Endothelial cell of umbilical vein (primary cell): ENCODE measurements at regions not wholly inside any gene's neighbourhood (a gene's known extent, or its start where the extent isn't known, plus 50 kb on each side); places are given as distances from the start of the nearest gene placed in this dataset.

Experiments
- BruUV-seq: library from RNA; stranded (reverse); fragments of 400-500 nt; replicated peaks from 2 replicates; lab custom pipeline; 2021; lab: Mats Ljungman, UMichigan
- CTCF ChIA-PET: fragments of 300-600, 350-600 bp; sonication (Branson Sonifier 250); formaldehyde crosslinking; loops from one replicate; lab custom pipeline; 2021; ENCODE audit warnings: antibody characterized with exemption, inconsistent platforms; lab: Charles Lee
- POLR2A ChIA-PET: fragments of 300-600, 350-600 bp; sonication (Branson Sonifier 250); formaldehyde crosslinking; loops from one replicate; lab custom pipeline; 2021; ENCODE audit warnings: antibody characterized with exemption, inconsistent platforms; lab: Charles Lee
- DNase-seq: peaks from one replicate; pipeline ENCODE4 v3.0.0-alpha.2; 2011; ENCODE audit warnings: low read depth, low spot score
- FAIRE-seq: peaks from 2 replicates; lab custom pipeline; 2011; peaks lifted over from hg19 to GRCh38; lab: Jason Lieb, UNC
- H2AFZ ChIP-seq: 2 replicates; pipeline ENCODE4 v1.6.0; 2012; ENCODE audit warnings: low read depth, low read length, control low read depth, inconsistent platforms
- H3K27ac ChIP-seq: 2 replicates; pipeline ENCODE4 v1.5.1; 2011; ENCODE audit warnings: low read depth, mild to moderate bottlenecking, control low read depth, low read length, moderate library complexity; ENCODE audit not compliant: insufficient read depth
- H3K27me3 ChIP-seq, 2 experiments: 2 replicates each; pipeline versions ENCODE4 v1.6.0 to v1.6.1; 2011; ENCODE audit warnings: low read length in 2 of 2, mixed read lengths in 1 of 2; ENCODE audit not compliant: control insufficient read depth in 2 of 2, insufficient read depth in 2 of 2
- H3K36me3 ChIP-seq, 2 experiments: 2 replicates in 1 of 2; 3 replicates in 1 of 2; pipeline ENCODE4 v1.5.1; 2011; ENCODE audit warnings: low read length in 2 of 2, mild to moderate bottlenecking in 1 of 2, moderate library complexity in 1 of 2; ENCODE audit not compliant: control insufficient read depth in 2 of 2, insufficient read depth in 2 of 2; ENCODE audit errors: extremely low read depth in 1 of 2
- H3K4me1 ChIP-seq: 3 replicates; pipeline ENCODE4 v1.5.1; 2011; ENCODE audit warnings: mild to moderate bottlenecking, low read length; ENCODE audit not compliant: control insufficient read depth, insufficient read depth; ENCODE audit errors: extremely low read depth
- H3K4me2 ChIP-seq: 2 replicates; pipeline ENCODE4 v1.6.1; 2011; ENCODE audit warnings: low read length, control low read depth, mixed read lengths; ENCODE audit not compliant: insufficient read depth
- H3K4me3 ChIP-seq, 3 experiments: fragments of 200-600 bp in 1 of 3; sonication (generic), shearing (Covaris generic) in 1 of 3; replicated peaks in 1 of 3; 2 replicates each; pipeline ENCODE4 v1.5.1; 2011 to 2016; ENCODE audit warnings: control low read depth in 3 of 3, low read length in 3 of 3, mild to moderate bottlenecking in 2 of 3, inconsistent platforms in 1 of 3, low read depth in 1 of 3, moderate library complexity in 1 of 3; ENCODE audit not compliant: insufficient read depth in 1 of 3
- H3K79me2 ChIP-seq: 2 replicates; pipeline ENCODE4 v1.6.0; 2012; ENCODE audit warnings: low read length, inconsistent platforms; ENCODE audit not compliant: control insufficient read depth, insufficient read depth
- H3K9ac ChIP-seq: replicated peaks from 2 replicates; pipeline ENCODE3; 2011; ENCODE audit warnings: low read length, control low read depth; ENCODE audit not compliant: insufficient read depth; ENCODE audit errors: extremely low read depth
- H3K9me1 ChIP-seq: replicated peaks from 3 replicates; pipeline ENCODE4 v1.6.0; 2011; ENCODE audit warnings: mild to moderate bottlenecking, low read length; ENCODE audit not compliant: control insufficient read depth, insufficient read depth; ENCODE audit errors: extremely low read depth
- H3K9me3 ChIP-seq: replicated peaks from 2 replicates; pipeline ENCODE4 v1.5.1; 2012; ENCODE audit warnings: low read length, inconsistent platforms; ENCODE audit not compliant: control insufficient read depth, insufficient read depth
- H4K20me1 ChIP-seq: replicated peaks from 2 replicates; pipeline ENCODE3; 2011; ENCODE audit warnings: mild to moderate bottlenecking, low read length; ENCODE audit not compliant: control insufficient read depth, insufficient read depth; ENCODE audit errors: extremely low read depth
- EZH2 ChIP-seq: IDR thresholded peaks from 2 replicates; pipeline ENCODE4 v1.6.1; 2012; ENCODE audit warnings: borderline replicate concordance, low read depth, mild to moderate bottlenecking, moderate library complexity, low read length, inconsistent platforms; ENCODE audit not compliant: severe bottlenecking
- FOS ChIP-seq: IDR thresholded peaks from 2 replicates; pipeline ENCODE4 v1.6.1; 2011; ENCODE audit warnings: mild to moderate bottlenecking, low read length, moderate library complexity, borderline replicate concordance; ENCODE audit not compliant: insufficient read depth
- GATA2 ChIP-seq: IDR thresholded peaks from 2 replicates; pipeline ENCODE4 v1.7.0; 2011; ENCODE audit warnings: low read depth, mild to moderate bottlenecking, moderate library complexity, mixed read lengths, low read length; ENCODE audit not compliant: insufficient read length, insufficient read depth
- JUN ChIP-seq: IDR thresholded peaks from 2 replicates; pipeline ENCODE4 v1.6.1; 2011; ENCODE audit warnings: borderline replicate concordance, low read depth; ENCODE audit not compliant: insufficient read length, insufficient read depth
- MAX ChIP-seq: IDR thresholded peaks from 2 replicates; pipeline ENCODE4 v1.6.1; 2011; ENCODE audit not compliant: insufficient read depth, insufficient read length
- MYC ChIP-seq: IDR thresholded peaks from one replicate; pipeline ENCODE4 v1.6.1; 2011; ENCODE audit warnings: mild to moderate bottlenecking, low read depth, low read length
- POLR2A ChIP-seq: IDR thresholded peaks from 2 replicates; pipeline ENCODE4 v1.6.1; 2012; ENCODE audit warnings: low read depth, mild to moderate bottlenecking, control low read depth, low read length
- POLR2AphosphoS5 ChIP-seq: IDR thresholded peaks from 2 replicates; pipeline ENCODE4 v1.6.1; 2012; ENCODE audit warnings: low read depth, mild to moderate bottlenecking, control low read depth, low read length, moderate library complexity; ENCODE audit not compliant: insufficient read depth
- dilution Hi-C: fragments of 300-500 bp; cut with MboI; formaldehyde crosslinking; loops from one replicate; pipeline ENCODE4 v1.15.0; 2019; ENCODE audit warnings: low sequenced_read_pairs; ENCODE audit not compliant: extremely low pct_ligation_motif_present
- intact Hi-C: fragments of 100-400 bp; cut with micrococcal nuclease; formaldehyde crosslinking; loops from one replicate; pipeline ENCODE4 v1.10.0; 2022
- TF ChIP-seq, protein P1 (sequence below), 2 donors: IDR thresholded peaks; 1 replicate in 1 of 2; 2 replicates in 1 of 2; pipeline ENCODE4 v1.5.1; 2011; ENCODE audit warnings: low read length in 2 of 2, mild to moderate bottlenecking in 2 of 2, moderate library complexity in 2 of 2, control low read depth in 1 of 2, inconsistent platforms in 1 of 2, low read depth in 1 of 2; ENCODE audit not compliant: insufficient read depth in 1 of 2; ENCODE audit errors: extremely low read depth in 1 of 2

GRCh38 chr3:135426508-135426907 is 539.0 kb upstream of the PPP2R3A start:
- no TSS peak for BruUV-seq

More at GRCh38 chr3:135426508-135426907, 539.0 kb upstream of the PPP2R3A start:
- FAIRE-seq (no peak), DNase-seq (no peak)
- H3K36me3 ChIP-seq = no peaks in the 10 kb centered on the region
- H3K79me2 ChIP-seq = no peaks in the 10 kb centered on the region
- H3K4me2 ChIP-seq = no peak overlapping the region
- H3K4me3 ChIP-seq = no peak overlapping the region
- intact Hi-C loops = no loop called here
- dilution Hi-C loops = no loop called here
- POLR2A ChIA-PET = no interaction called here
- no peaks in the 10 kb centered on the region for H3K27me3 ChIP-seq
- H4K20me1 ChIP-seq = no peaks in the 10 kb centered on the region
- CTCF ChIA-PET = no interaction called here
- H3K9ac ChIP-seq = no peak overlapping the region
- no peak for TF ChIP-seq JUN
- no peak for TF ChIP-seq EZH2
- no peak for TF ChIP-seq POLR2AphosphoS5
- TF ChIP-seq POLR2A = no peak
- no peak for TF ChIP-seq FOS
- TF ChIP-seq, protein P1, sequence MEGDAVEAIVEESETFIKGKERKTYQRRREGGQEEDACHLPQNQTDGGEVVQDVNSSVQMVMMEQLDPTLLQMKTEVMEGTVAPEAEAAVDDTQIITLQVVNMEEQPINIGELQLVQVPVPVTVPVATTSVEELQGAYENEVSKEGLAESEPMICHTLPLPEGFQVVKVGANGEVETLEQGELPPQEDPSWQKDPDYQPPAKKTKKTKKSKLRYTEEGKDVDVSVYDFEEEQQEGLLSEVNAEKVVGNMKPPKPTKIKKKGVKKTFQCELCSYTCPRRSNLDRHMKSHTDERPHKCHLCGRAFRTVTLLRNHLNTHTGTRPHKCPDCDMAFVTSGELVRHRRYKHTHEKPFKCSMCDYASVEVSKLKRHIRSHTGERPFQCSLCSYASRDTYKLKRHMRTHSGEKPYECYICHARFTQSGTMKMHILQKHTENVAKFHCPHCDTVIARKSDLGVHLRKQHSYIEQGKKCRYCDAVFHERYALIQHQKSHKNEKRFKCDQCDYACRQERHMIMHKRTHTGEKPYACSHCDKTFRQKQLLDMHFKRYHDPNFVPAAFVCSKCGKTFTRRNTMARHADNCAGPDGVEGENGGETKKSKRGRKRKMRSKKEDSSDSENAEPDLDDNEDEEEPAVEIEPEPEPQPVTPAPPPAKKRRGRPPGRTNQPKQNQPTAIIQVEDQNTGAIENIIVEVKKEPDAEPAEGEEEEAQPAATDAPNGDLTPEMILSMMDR (IDR thresholded peaks at IDR 0.05; ENCODE audit: extremely low read depth in 1 of 2, insufficient read depth in 1 of 2, low read depth in 1 of 2, low read length in 2 of 2) = no peak
- TF ChIP-seq MYC = no peak
- TF ChIP-seq GATA2 = no peak
- no peak for TF ChIP-seq MAX
- H3K4me1 ChIP-seq = no peaks in the 10 kb centered on the region
- no peak overlapping the region for H2AFZ ChIP-seq
- no peak overlapping the region for H3K27ac ChIP-seq
- H3K9me3 ChIP-seq = peaks cover 4% of the 10 kb centered on the region
- no peaks in the 10 kb centered on the region for H3K9me1 ChIP-seq
